ENCODE measurements at regions not wholly inside any gene's neighbourhood (a gene's known extent, or its start where the extent isn't known, plus 50 kb on each side); places are given as distances from the start of the nearest gene placed in this dataset.

DNA sequence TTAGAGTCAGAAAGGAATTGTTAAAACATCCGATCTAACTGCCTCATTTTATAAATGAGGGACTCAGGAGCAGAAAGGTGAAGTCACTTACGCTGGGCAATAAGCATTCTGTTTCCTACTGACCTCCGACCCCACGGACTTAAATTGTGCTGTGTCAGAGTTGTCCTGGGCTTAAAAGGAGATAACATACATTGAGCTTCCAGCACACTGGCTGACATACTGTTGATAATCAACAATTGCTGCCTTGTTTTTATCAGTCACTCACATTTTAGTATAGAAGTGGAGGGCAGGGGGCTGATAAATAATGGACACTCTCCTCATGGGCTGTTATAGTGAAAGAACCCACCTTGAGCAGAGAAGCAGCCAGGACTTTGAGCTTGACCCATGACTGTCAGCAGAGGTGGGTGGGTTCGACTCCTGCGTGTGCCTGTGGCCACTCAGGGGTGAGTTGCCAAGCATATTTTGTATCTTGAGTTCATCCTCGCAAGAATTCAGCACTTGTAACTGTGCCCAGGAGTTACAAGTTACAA lies 166.5 kb upstream of the JARID2 start:
- Histone ChIP-seq H3K9ac (ENCODE audit: low read length) (no peak overlapping the region), H3K36me3 (ENCODE audit: control insufficient read depth in 1 of 2, insufficient read depth in 2 of 2, low read length in 2 of 2) (no peaks in the 10 kb centered on the region), H3K4me2 (ENCODE audit: low read length) (no peak overlapping the region), H2AFZ (ENCODE audit: low read depth, low read length, poor library complexity, severe bottlenecking) (no peak overlapping the region), H3K79me2 (ENCODE audit: insufficient read depth, low read length) (no peaks in the 10 kb centered on the region), H3K9me3 (ENCODE audit: control insufficient read depth in 1 of 2, insufficient read depth in 1 of 2, low read depth in 1 of 2, low read length in 2 of 2) (no peaks in the 10 kb centered on the region), H3K27me3 (ENCODE audit: insufficient read depth, low read length) (no peaks in the 10 kb centered on the region), H3K27ac (ENCODE audit: low read depth, low read length) (no peak overlapping the region), H3K9me2 (ENCODE audit: insufficient read depth) (no peaks in the 10 kb centered on the region), H3K4me1 (ENCODE audit: control insufficient read depth in 1 of 2, insufficient read depth in 2 of 2, low read length in 2 of 2) (no peaks in the 10 kb centered on the region), H4K20me1 (ENCODE audit: insufficient read depth) (no peaks in the 10 kb centered on the region), H3K4me3 (replicated peaks in 1 of 2; ENCODE audit: low read depth in 1 of 2, low read length in 2 of 2) (no peak overlapping the region)
- ChIA-PET CTCF (no interaction called here), RAD21 (ENCODE audit: low non-redundant PET in 1 of 2, low total read pairs in 2 of 2, uncharacterized antibody in 2 of 2, unreplicated experiment in 2 of 2) (no interaction called here), POLR2A (no interaction called here)
- no peak for TF ChIP-seq ZNF274 (IDR thresholded peaks at IDR 0.05; ENCODE audit: low read depth, low read length)
- no peak for TF ChIP-seq POLR2A (IDR thresholded peaks at IDR 0.05; ENCODE audit: borderline replicate concordance, extremely low read depth, insufficient read depth, insufficient read length)
- TF ChIP-seq EZH2phosphoT487 (IDR thresholded peaks at IDR 0.05; ENCODE audit: borderline replicate concordance) = no peak
- no peak for TF ChIP-seq CTCF (IDR thresholded peaks at IDR 0.05 in 2 of 3, conservative IDR thresholded peaks at IDR 0.05 in 1 of 3; ENCODE audit: borderline replicate concordance in 1 of 3, insufficient read depth in 1 of 3, low read depth in 2 of 3, low read length in 2 of 3)
- no peak for TF ChIP-seq POLR2AphosphoS5 (IDR thresholded peaks at IDR 0.05; ENCODE audit: low read depth, low read length)
- TF ChIP-seq FOSL1 (IDR thresholded peaks at IDR 0.05; ENCODE audit: low read depth) = no peak
- TF ChIP-seq CBX3 (IDR thresholded peaks at IDR 0.05; ENCODE audit: low read depth) = no peak
- no peak for TF ChIP-seq YY1 (IDR thresholded peaks at IDR 0.05; ENCODE audit: extremely low read depth, insufficient replicate concordance, low read depth, low read length)
- TF ChIP-seq TCF7L2 (IDR thresholded peaks at IDR 0.05; ENCODE audit: borderline replicate concordance, extremely low read depth, insufficient read depth, insufficient read length) = no peak
- TF ChIP-seq REST (IDR thresholded peaks at IDR 0.05; ENCODE audit: low read depth) = no peak
- no peak for TF ChIP-seq EZH2 (IDR thresholded peaks at IDR 0.05)
- TF ChIP-seq ZBTB33 (IDR thresholded peaks at IDR 0.05; ENCODE audit: extremely low read depth, insufficient replicate concordance, low read length) = no peak
- no peak for TF ChIP-seq ELF1 (IDR thresholded peaks at IDR 0.05; ENCODE audit: borderline replicate concordance, low read depth)
- no peak for TF ChIP-seq SIN3A (IDR thresholded peaks at IDR 0.05; ENCODE audit: low read depth)
- DNase-seq (ENCODE audit: low read depth, low spot score) = no peak
- intact Hi-C loops (cut with micrococcal nuclease) = no loop called here
- ATAC-seq = no peak
- no TSS peak for BruUV-seq (replicated peaks)

Data from HCT116 (cell line).